SK-N-SH treated with all-trans-retinoic acid at 6 μM for 48 hours (cell line): ENCODE measurements at regions not wholly inside any gene's neighbourhood (a gene's known extent, or its start where the extent isn't known, plus 50 kb on each side); places are given as distances from the start of the nearest gene placed in this dataset.
"Not testable (repeated sequence)": the region's sequence is repeated elsewhere in the genome, so short reads cannot be mapped to it uniquely, and the experiment has no call there.

ENCODE experiments used
- ATAC-seq: fragments of 200-7000 bp; cut with Tn5 transposase; 3 replicates; pipeline ENCODE4 v1.9.1; 2020; ENCODE audit warnings: mild to moderate bottlenecking, moderate library complexity
- ARNTL ChIP-seq: fragments of 450-650 bp; formaldehyde crosslinking; IDR thresholded peaks from 2 replicates; pipeline ENCODE4 v1.5.0; 2020; ENCODE audit warnings: low read depth, mild to moderate bottlenecking, moderate library complexity, borderline replicate concordance
- BACH2 ChIP-seq: fragments of 250-450 bp; sonication (Bioruptor Pico); IDR thresholded peaks from 2 replicates; pipeline ENCODE4 v1.9.0; 2021; ENCODE audit warnings: mild to moderate bottlenecking, borderline replicate concordance
- CSDC2 ChIP-seq: fragments of 250-450 bp; sonication (Bioruptor Pico); IDR thresholded peaks from 2 replicates; pipeline ENCODE4 v1.5.0; 2020; ENCODE audit warnings: mild to moderate bottlenecking, moderate library complexity
- ESRRG ChIP-seq: fragments of 250-450 bp; sonication (Bioruptor Pico); IDR thresholded peaks from 2 replicates; pipeline ENCODE4 v1.6.1; 2021; ENCODE audit warnings: mild to moderate bottlenecking
- GLIS3 ChIP-seq: fragments of 250-450 bp; sonication (Bioruptor Pico); IDR thresholded peaks from 2 replicates; pipeline ENCODE4 v1.5.0; 2020; ENCODE audit warnings: mild to moderate bottlenecking, moderate library complexity
- ISL1 ChIP-seq: fragments of 250-450 bp; sonication (Bioruptor Pico); IDR thresholded peaks from 2 replicates; pipeline ENCODE4 v2.1.2; 2022; ENCODE audit warnings: mild to moderate bottlenecking, moderate library complexity
- OSR1 ChIP-seq: fragments of 250-450 bp; sonication (Bioruptor Pico); IDR thresholded peaks from 2 replicates; pipeline ENCODE4 v1.8.0; 2022; ENCODE audit warnings: moderate library complexity, mild to moderate bottlenecking, inconsistent platforms
- PPARA ChIP-seq: fragments of 250-450 bp; sonication (Bioruptor Pico); IDR thresholded peaks from 2 replicates; pipeline ENCODE4 v1.5.0; 2020; ENCODE audit warnings: mild to moderate bottlenecking, borderline replicate concordance
- SNAI2 ChIP-seq: fragments of 250-450 bp; sonication (Bioruptor Pico); IDR thresholded peaks from 2 replicates; pipeline ENCODE4 v1.5.0; 2020; ENCODE audit warnings: mild to moderate bottlenecking, moderate library complexity
- ZC3H10 ChIP-seq: fragments of 250-450 bp; sonication (Bioruptor Pico); IDR thresholded peaks from 2 replicates; pipeline ENCODE4 v1.5.1; 2021; ENCODE audit warnings: mild to moderate bottlenecking, moderate library complexity
- ZFP3 ChIP-seq: fragments of 250-450 bp; sonication (Bioruptor Pico); IDR thresholded peaks from 2 replicates; pipeline ENCODE4 v1.5.0; 2020; ENCODE audit warnings: mild to moderate bottlenecking, moderate library complexity
- ZNF565 ChIP-seq: fragments of 450-650 bp; formaldehyde crosslinking; conservative IDR thresholded peaks from 2 replicates; pipeline ENCODE4 v1.5.0; 2020; ENCODE audit warnings: low read depth, mild to moderate bottlenecking, moderate library complexity
- ZNF70 ChIP-seq: fragments of 450-650 bp; formaldehyde crosslinking; IDR thresholded peaks from 2 replicates; pipeline ENCODE4 v1.5.0; 2020; ENCODE audit warnings: mild to moderate bottlenecking, moderate library complexity
- TF ChIP-seq, protein P1 (sequence below): fragments of 250-450 bp; sonication (Bioruptor Pico); IDR thresholded peaks from 2 replicates; pipeline ENCODE4 v1.5.1; 2021; ENCODE audit warnings: mild to moderate bottlenecking, moderate library complexity
- TF ChIP-seq, protein P2 (sequence below): fragments of 250-450 bp; sonication (Bioruptor Pico); IDR thresholded peaks from 2 replicates; pipeline ENCODE4 v1.8.0; 2020; ENCODE audit warnings: mild to moderate bottlenecking, moderate library complexity, borderline replicate concordance
- TF ChIP-seq, protein P3 (sequence below): fragments of 250-450 bp; sonication (Bioruptor Pico); IDR thresholded peaks from 2 replicates; pipeline ENCODE4 v1.5.1; 2020; ENCODE audit warnings: low read depth, mild to moderate bottlenecking, moderate library complexity
- TF ChIP-seq, protein P4 (sequence below): fragments of 250-450 bp; sonication (Bioruptor Pico); IDR thresholded peaks from 2 replicates; pipeline ENCODE4 v1.5.0; 2020; ENCODE audit warnings: mild to moderate bottlenecking, moderate library complexity

DNA sequence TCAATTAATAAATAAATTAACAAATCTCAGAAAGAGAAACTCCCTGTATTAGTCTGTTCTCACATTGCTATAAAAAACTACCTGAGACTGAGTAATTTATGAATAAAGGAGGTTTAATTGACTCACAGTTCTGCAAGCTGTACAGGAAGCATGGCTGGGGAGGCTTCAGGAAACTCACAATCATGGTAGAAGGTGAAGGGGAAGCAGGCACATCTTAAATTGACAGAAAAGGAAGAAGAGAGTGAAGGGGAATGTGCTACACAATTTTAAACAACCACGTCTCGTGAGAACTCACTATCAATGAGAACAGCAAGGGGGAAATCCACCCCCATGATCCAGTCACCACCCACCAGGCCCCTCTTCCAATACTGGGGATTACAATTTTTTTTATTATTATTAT lies 358.3 kb upstream of the KIAA1217 start:
- no peak for ATAC-seq
- TF ChIP-seq BACH2 (CRISPR knock-in tag) (no peak), PPARA (no peak), OSR1 (no peak), ESRRG (CRISPR knock-in tag) (no peak), ZC3H10 (CRISPR knock-in tag) (no peak), ISL1 (CRISPR knock-in tag) (no peak), ARNTL (CRISPR knock-in tag) (no peak), ZNF565 (CRISPR knock-in tag) (no peak)
- TF ChIP-seq, protein P1, sequence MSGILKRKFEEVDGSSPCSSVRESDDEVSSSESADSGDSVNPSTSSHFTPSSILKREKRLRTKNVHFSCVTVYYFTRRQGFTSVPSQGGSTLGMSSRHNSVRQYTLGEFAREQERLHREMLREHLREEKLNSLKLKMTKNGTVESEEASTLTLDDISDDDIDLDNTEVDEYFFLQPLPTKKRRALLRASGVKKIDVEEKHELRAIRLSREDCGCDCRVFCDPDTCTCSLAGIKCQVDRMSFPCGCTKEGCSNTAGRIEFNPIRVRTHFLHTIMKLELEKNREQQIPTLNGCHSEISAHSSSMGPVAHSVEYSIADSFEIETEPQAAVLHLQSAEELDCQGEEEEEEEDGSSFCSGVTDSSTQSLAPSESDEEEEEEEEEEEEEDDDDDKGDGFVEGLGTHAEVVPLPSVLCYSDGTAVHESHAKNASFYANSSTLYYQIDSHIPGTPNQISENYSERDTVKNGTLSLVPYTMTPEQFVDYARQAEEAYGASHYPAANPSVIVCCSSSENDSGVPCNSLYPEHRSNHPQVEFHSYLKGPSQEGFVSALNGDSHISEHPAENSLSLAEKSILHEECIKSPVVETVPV (CRISPR knock-in tag): no peak
- TF ChIP-seq, protein P2, sequence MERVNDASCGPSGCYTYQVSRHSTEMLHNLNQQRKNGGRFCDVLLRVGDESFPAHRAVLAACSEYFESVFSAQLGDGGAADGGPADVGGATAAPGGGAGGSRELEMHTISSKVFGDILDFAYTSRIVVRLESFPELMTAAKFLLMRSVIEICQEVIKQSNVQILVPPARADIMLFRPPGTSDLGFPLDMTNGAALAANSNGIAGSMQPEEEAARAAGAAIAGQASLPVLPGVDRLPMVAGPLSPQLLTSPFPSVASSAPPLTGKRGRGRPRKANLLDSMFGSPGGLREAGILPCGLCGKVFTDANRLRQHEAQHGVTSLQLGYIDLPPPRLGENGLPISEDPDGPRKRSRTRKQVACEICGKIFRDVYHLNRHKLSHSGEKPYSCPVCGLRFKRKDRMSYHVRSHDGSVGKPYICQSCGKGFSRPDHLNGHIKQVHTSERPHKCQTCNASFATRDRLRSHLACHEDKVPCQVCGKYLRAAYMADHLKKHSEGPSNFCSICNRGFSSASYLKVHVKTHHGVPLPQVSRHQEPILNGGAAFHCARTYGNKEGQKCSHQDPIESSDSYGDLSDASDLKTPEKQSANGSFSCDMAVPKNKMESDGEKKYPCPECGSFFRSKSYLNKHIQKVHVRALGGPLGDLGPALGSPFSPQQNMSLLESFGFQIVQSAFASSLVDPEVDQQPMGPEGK (CRISPR knock-in tag): no peak
- TF ChIP-seq, protein P3, sequence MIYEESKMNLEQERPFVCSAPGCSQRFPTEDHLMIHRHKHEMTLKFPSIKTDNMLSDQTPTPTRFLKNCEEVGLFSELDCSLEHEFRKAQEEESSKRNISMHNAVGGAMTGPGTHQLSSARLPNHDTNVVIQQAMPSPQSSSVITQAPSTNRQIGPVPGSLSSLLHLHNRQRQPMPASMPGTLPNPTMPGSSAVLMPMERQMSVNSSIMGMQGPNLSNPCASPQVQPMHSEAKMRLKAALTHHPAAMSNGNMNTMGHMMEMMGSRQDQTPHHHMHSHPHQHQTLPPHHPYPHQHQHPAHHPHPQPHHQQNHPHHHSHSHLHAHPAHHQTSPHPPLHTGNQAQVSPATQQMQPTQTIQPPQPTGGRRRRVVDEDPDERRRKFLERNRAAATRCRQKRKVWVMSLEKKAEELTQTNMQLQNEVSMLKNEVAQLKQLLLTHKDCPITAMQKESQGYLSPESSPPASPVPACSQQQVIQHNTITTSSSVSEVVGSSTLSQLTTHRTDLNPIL (CRISPR knock-in tag): no peak
- TF ChIP-seq, protein P4, sequence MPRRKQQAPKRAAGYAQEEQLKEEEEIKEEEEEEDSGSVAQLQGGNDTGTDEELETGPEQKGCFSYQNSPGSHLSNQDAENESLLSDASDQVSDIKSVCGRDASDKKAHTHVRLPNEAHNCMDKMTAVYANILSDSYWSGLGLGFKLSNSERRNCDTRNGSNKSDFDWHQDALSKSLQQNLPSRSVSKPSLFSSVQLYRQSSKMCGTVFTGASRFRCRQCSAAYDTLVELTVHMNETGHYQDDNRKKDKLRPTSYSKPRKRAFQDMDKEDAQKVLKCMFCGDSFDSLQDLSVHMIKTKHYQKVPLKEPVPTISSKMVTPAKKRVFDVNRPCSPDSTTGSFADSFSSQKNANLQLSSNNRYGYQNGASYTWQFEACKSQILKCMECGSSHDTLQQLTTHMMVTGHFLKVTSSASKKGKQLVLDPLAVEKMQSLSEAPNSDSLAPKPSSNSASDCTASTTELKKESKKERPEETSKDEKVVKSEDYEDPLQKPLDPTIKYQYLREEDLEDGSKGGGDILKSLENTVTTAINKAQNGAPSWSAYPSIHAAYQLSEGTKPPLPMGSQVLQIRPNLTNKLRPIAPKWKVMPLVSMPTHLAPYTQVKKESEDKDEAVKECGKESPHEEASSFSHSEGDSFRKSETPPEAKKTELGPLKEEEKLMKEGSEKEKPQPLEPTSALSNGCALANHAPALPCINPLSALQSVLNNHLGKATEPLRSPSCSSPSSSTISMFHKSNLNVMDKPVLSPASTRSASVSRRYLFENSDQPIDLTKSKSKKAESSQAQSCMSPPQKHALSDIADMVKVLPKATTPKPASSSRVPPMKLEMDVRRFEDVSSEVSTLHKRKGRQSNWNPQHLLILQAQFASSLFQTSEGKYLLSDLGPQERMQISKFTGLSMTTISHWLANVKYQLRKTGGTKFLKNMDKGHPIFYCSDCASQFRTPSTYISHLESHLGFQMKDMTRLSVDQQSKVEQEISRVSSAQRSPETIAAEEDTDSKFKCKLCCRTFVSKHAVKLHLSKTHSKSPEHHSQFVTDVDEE (CRISPR knock-in tag): no peak

DNA sequence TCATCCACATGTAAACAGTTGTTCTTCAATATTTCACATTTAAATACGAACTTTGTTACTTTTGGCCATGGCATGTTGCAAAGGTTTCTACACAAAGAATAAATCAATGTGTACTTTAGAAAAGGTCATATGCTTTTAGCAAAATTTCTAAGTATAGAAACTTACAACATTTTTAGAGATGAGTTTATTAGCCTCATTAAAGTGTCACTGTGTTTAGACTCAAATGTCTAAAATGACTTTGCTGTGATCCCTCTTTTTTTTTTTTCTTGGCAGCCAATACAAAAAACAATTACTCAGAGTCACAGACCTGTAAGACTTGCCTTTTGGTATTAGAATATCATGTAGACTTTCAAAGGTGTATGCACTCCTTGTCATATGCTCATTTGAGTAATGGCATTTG lies 349.3 kb upstream of the KIAA1217 start:
- TF ChIP-seq ZNF565 (CRISPR knock-in tag) (no peak), OSR1 (no peak), GLIS3 (no peak), BACH2 (CRISPR knock-in tag) (no peak), SNAI2 (CRISPR knock-in tag) (no peak), CSDC2 (CRISPR knock-in tag) (no peak)

DNA sequence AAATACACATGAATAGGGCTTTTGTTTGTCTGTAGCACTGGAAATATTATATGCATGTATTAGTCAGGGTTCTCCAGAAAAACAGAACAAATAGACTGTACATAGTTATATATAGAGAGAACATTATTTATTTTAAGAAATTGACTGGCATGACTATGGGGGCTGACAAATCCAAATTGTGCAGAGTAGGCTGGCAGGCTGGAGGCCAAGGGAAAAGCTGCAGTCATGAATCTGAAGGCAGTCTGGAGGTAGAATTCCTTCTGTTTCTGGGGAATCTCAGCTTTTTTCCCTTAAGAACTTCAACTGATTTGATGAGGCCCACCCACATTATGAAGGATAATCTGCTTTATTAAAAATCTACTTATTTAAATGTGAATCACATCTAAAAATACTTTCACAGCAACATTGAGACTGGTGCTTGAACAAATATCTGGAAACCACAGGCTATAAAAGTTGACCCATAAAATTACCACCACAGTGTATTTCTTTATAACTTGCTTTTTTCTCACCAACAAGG lies 344.2 kb upstream of the KIAA1217 start:
- TF ChIP-seq, protein P2 (CRISPR knock-in tag): no peak
- no peak for TF ChIP-seq ZNF565 (CRISPR knock-in tag)
- no peak for ATAC-seq

More for the DNA sequence above, 349.3 kb upstream of the KIAA1217 start:
- no peak for ATAC-seq

DNA sequence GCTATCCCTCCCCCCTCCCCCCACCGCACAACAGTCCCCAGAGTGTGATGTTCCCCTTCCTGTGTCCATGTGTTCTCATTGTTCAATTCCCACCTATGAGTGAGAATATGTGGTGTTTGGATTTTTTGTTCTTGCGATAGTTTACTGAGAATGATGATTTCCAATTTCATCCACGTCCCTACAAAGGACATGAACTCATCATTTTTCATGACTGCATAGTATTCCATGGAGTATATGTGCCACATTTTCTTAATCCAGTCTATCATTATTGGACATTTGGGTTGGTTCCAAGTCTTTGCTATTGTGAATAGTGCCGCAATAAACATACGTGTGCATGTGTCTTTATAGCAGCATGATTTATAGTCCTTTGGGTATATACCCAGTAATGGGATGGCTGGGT lies 342.0 kb upstream of the KIAA1217 start:
- ATAC-seq: not testable (repeated sequence)

DNA sequence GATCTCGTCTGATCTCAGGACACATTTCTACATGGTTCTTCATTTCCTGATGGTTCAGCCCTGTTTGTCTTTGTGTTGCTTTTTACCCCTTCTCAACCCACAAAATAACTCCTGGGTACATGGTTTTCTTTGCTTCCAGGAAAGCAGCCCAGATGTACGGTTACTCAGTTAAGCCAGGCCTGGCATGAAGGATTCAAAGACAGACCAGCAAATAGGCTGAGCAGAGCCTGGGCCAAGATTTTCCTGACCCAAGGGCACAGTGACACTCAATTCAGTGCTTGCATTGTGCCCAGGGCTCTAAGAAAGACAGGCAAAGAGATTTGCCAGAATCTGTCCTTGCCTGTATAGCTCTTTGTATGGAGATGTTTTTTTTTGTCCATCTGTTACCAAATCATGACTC lies 340.8 kb upstream of the KIAA1217 start:
- no peak for TF ChIP-seq ZNF565 (CRISPR knock-in tag)
- TF ChIP-seq, protein P2 (CRISPR knock-in tag): no peak
- no peak for TF ChIP-seq ZFP3 (CRISPR knock-in tag)
- no peak for TF ChIP-seq ISL1 (CRISPR knock-in tag)
- TF ChIP-seq ZNF70: no peak
- ATAC-seq: no peak
